GM18873 (cell line): ENCODE measurements at regions not wholly inside any gene's neighbourhood (a gene's known extent, or its start where the extent isn't known, plus 50 kb on each side); places are given as distances from the start of the nearest gene placed in this dataset.
"Not testable (repeated sequence)": the region's sequence is repeated elsewhere in the genome, so short reads cannot be mapped to it uniquely, and the experiment has no call there.

Source experiments
- ATAC-seq: cut with Tn5 transposase; IDR thresholded peaks from one replicate; pipeline ENCODE4 v1.9.1; 2021; ENCODE audit warnings: mild to moderate bottlenecking, moderate library complexity, moderate number of reproducible peaks; ENCODE audit not compliant: unreplicated experiment, low FRiP score

- ATAC-seq, result no peak
Observed at GRCh38 chr1:198959032-198959431, 320.2 kb downstream of the PTPRC start.

GRCh38 chr1:198959676-198960075 lies 320.8 kb downstream of the PTPRC start:
- no peak for ATAC-seq

- ATAC-seq, result not testable (repeated sequence)
Observed at GRCh38 chr1:198963796-198964195, 325.0 kb downstream of the PTPRC start.

- no peak for ATAC-seq
Observed at GRCh38 chr1:198966519-198966918, 327.7 kb downstream of the PTPRC start.

- ATAC-seq, result no peak
Observed at GRCh38 chr1:198967566-198967965, 328.7 kb downstream of the PTPRC start.

GRCh38 chr1:198968866-198969265 lies 330.0 kb downstream of the PTPRC start:
- no peak for ATAC-seq

GRCh38 chr1:198969981-198970380 lies 331.1 kb downstream of the PTPRC start:
- ATAC-seq, result no peak

GRCh38 chr1:198970916-198971315 lies 332.1 kb downstream of the PTPRC start:
- ATAC-seq, result no peak

GRCh38 chr1:198977909-198978308 lies 339.1 kb downstream of the PTPRC start:
- no peak for ATAC-seq

GRCh38 chr1:198978523-198978922 lies 339.7 kb downstream of the PTPRC start:
- no peak for ATAC-seq

- ATAC-seq, result no peak
Observed at GRCh38 chr1:198986036-198986435, 347.2 kb downstream of the PTPRC start.

GRCh38 chr1:198986442-198986841 lies 347.6 kb downstream of the PTPRC start:
- ATAC-seq, result no peak

GRCh38 chr1:199002661-199003060 lies 363.8 kb downstream of the PTPRC start:
- no peak for ATAC-seq

GRCh38 chr1:199007423-199007822 lies 368.6 kb downstream of the PTPRC start:
- ATAC-seq, result no peak

GRCh38 chr1:199009447-199009846 lies 370.6 kb downstream of the PTPRC start:
- ATAC-seq, result peak; percentile 57

- no peak for ATAC-seq
Observed at GRCh38 chr1:199010492-199010891, 371.7 kb downstream of the PTPRC start.

GRCh38 chr1:199010933-199011332 lies 372.1 kb downstream of the PTPRC start:
- no peak for ATAC-seq

- ATAC-seq, result no peak
Observed at GRCh38 chr1:199015799-199016198, 377.0 kb downstream of the PTPRC start.

GRCh38 chr1:199018471-199019135 lies 379.8 kb downstream of the PTPRC start:
- no peak for ATAC-seq

GRCh38 chr1:199020051-199020450 lies 381.2 kb downstream of the PTPRC start:
- no peak for ATAC-seq

GRCh38 chr1:199020904-199021303 lies 382.1 kb downstream of the PTPRC start:
- no peak for ATAC-seq

- ATAC-seq, result no peak
Observed at GRCh38 chr1:199029401-199029800, 390.6 kb downstream of the PTPRC start.

- no peak for ATAC-seq
Observed at GRCh38 chr1:199029855-199030254, 391.0 kb downstream of the PTPRC start.
